ENCODE measurements at regions not wholly inside any gene's neighbourhood (a gene's known extent, or its start where the extent isn't known, plus 50 kb on each side); places are given as distances from the start of the nearest gene placed in this dataset.

GRCh38 chr1:224863486-224863885, 66.0 kb upstream of the DNAH14 start:
- TF ChIP-seq CTCF (conservative IDR thresholded peaks at IDR 0.05), result no peak
- no peak for TF ChIP-seq ZFX (IDR thresholded peaks at IDR 0.05)

Measured in C4-2B (cell line).